ENCODE measurements at regions not wholly inside any gene's neighbourhood (a gene's known extent, or its start where the extent isn't known, plus 50 kb on each side); places are given as distances from the start of the nearest gene placed in this dataset.
"Not testable (repeated sequence)": the region's sequence is repeated elsewhere in the genome, so short reads cannot be mapped to it uniquely, and the experiment has no call there.

- no peaks in the 10 kb centered on the region for H3K79me2 ChIP-seq (ENCODE audit: insufficient read depth, low read length)
- no peak overlapping the region for H3K27ac ChIP-seq (ENCODE audit: low read depth, low read length, poor library complexity, severe bottlenecking)
- H3K9me2 ChIP-seq (ENCODE audit: low read depth, low read length): no peaks in the 10 kb centered on the region
- no peak overlapping the region for H3K4me2 ChIP-seq (ENCODE audit: low read length)
- no peak overlapping the region for H3K9ac ChIP-seq (ENCODE audit: low read length)
- H3K4me1 ChIP-seq (ENCODE audit: insufficient read depth, low read length, severe bottlenecking): no peaks in the 10 kb centered on the region
- no peak overlapping the region for H3K4me3 ChIP-seq (ENCODE audit: low read depth, low read length, poor library complexity, severe bottlenecking)
- H3F3A ChIP-seq (ENCODE audit: insufficient read depth, low read length): no peaks in the 10 kb centered on the region
- H3K9me3 ChIP-seq (ENCODE audit: low read length): no peaks in the 10 kb centered on the region
- no peaks in the 10 kb centered on the region for H3K27me3 ChIP-seq (ENCODE audit: insufficient read depth, low read length)
- no peaks in the 10 kb centered on the region for H4K20me1 ChIP-seq (ENCODE audit: insufficient read depth, low read length)
- TF ChIP-seq CTCF (IDR thresholded peaks at IDR 0.05; ENCODE audit: low read length) (no peak), EZH2 (IDR thresholded peaks at IDR 0.05; ENCODE audit: borderline replicate concordance, low read length) (no peak)
- H2AFZ ChIP-seq (ENCODE audit: low read length): no peak overlapping the region
- no peaks in the 10 kb centered on the region for H3K36me3 ChIP-seq (ENCODE audit: insufficient read depth, low read length)
Measured at GRCh38 chr9:71607461-71607881, 160.8 kb downstream of the CEMIP2 start.

GRCh38 chr9:71604197-71605063 is 163.9 kb downstream of the CEMIP2 start:
- no peaks in the 10 kb centered on the region for H3K4me1 ChIP-seq (ENCODE audit: insufficient read depth, low read length, severe bottlenecking)
- H3K9me3 ChIP-seq (ENCODE audit: low read length): no peaks in the 10 kb centered on the region
- no peak overlapping the region for H3K27ac ChIP-seq (ENCODE audit: low read depth, low read length, poor library complexity, severe bottlenecking)

GRCh38 chr9:71602652-71603051 is 165.7 kb downstream of the CEMIP2 start:
- no peak overlapping the region for H3K4me3 ChIP-seq (ENCODE audit: low read depth, low read length, poor library complexity, severe bottlenecking)
- no peak overlapping the region for H3K4me2 ChIP-seq (ENCODE audit: low read length)
- H3K79me2 ChIP-seq (ENCODE audit: insufficient read depth, low read length): no peaks in the 10 kb centered on the region
- H3K36me3 ChIP-seq (ENCODE audit: insufficient read depth, low read length): no peaks in the 10 kb centered on the region
- H4K20me1 ChIP-seq (ENCODE audit: insufficient read depth, low read length): no peaks in the 10 kb centered on the region
- no peak overlapping the region for H2AFZ ChIP-seq (ENCODE audit: low read length)
- TF ChIP-seq EZH2 (IDR thresholded peaks at IDR 0.05; ENCODE audit: borderline replicate concordance, low read length): no peak
- no peak for TF ChIP-seq CTCF (IDR thresholded peaks at IDR 0.05; ENCODE audit: low read length)
- H3K27me3 ChIP-seq (ENCODE audit: insufficient read depth, low read length): no peaks in the 10 kb centered on the region
- no peaks in the 10 kb centered on the region for H3F3A ChIP-seq (ENCODE audit: insufficient read depth, low read length)
- no peaks in the 10 kb centered on the region for H3K4me1 ChIP-seq (ENCODE audit: insufficient read depth, low read length, severe bottlenecking)
- H3K9ac ChIP-seq (ENCODE audit: low read length): no peak overlapping the region
- no peak overlapping the region for H3K27ac ChIP-seq (ENCODE audit: low read depth, low read length, poor library complexity, severe bottlenecking)
- H3K9me3 ChIP-seq (ENCODE audit: low read length): no peaks in the 10 kb centered on the region
- H3K9me2 ChIP-seq (ENCODE audit: low read depth, low read length): no peaks in the 10 kb centered on the region

More at GRCh38 chr9:71604197-71605063, 163.9 kb downstream of the CEMIP2 start:
- Histone ChIP-seq H3K9me2 (ENCODE audit: low read depth, low read length) (no peaks in the 10 kb centered on the region), H3F3A (ENCODE audit: insufficient read depth, low read length) (no peaks in the 10 kb centered on the region), H3K9ac (ENCODE audit: low read length) (no peak overlapping the region), H3K36me3 (ENCODE audit: insufficient read depth, low read length) (no peaks in the 10 kb centered on the region), H3K27me3 (ENCODE audit: insufficient read depth, low read length) (no peaks in the 10 kb centered on the region), H4K20me1 (ENCODE audit: insufficient read depth, low read length) (no peaks in the 10 kb centered on the region), H3K4me2 (ENCODE audit: low read length) (no peak overlapping the region), H3K4me3 (ENCODE audit: low read depth, low read length, poor library complexity, severe bottlenecking) (no peak overlapping the region), H3K79me2 (ENCODE audit: insufficient read depth, low read length) (no peaks in the 10 kb centered on the region), H2AFZ (ENCODE audit: low read length) (no peak overlapping the region)
- peak; percentile 77 for TF ChIP-seq CTCF (IDR thresholded peaks at IDR 0.05; ENCODE audit: low read length)
- no peak for TF ChIP-seq EZH2 (IDR thresholded peaks at IDR 0.05; ENCODE audit: borderline replicate concordance, low read length)

GRCh38 chr9:71595762-71596161 is 172.6 kb downstream of the CEMIP2 start:
- not testable (repeated sequence) for H4K20me1 ChIP-seq (ENCODE audit: insufficient read depth, low read length); H3F3A ChIP-seq (ENCODE audit: insufficient read depth, low read length); H2AFZ ChIP-seq (ENCODE audit: low read length); H3K9me3 ChIP-seq (ENCODE audit: low read length); H3K4me2 ChIP-seq (ENCODE audit: low read length); H3K27ac ChIP-seq (ENCODE audit: low read depth, low read length, poor library complexity, severe bottlenecking); H3K9ac ChIP-seq (ENCODE audit: low read length); H3K4me3 ChIP-seq (ENCODE audit: low read depth, low read length, poor library complexity, severe bottlenecking); H3K79me2 ChIP-seq (ENCODE audit: insufficient read depth, low read length); H3K36me3 ChIP-seq (ENCODE audit: insufficient read depth, low read length); H3K27me3 ChIP-seq (ENCODE audit: insufficient read depth, low read length); H3K9me2 ChIP-seq (ENCODE audit: low read depth, low read length); H3K4me1 ChIP-seq (ENCODE audit: insufficient read depth, low read length, severe bottlenecking)
